Endodermal cell (in vitro differentiated cells): ENCODE measurements at regions not wholly inside any gene's neighbourhood (a gene's known extent, or its start where the extent isn't known, plus 50 kb on each side); places are given as distances from the start of the nearest gene placed in this dataset.
"Not testable (repeated sequence)": the region's sequence is repeated elsewhere in the genome, so short reads cannot be mapped to it uniquely, and the experiment has no call there.

Experiments
- DNase-seq: peaks from one replicate; pipeline ENCODE4 v3.0.0-alpha.2; 2017
- H3K27ac ChIP-seq: 2 replicates; pipeline ENCODE4 v1.5.1; 2013; ENCODE audit warnings: mild to moderate bottlenecking, low read depth, low read length, moderate library complexity
- H3K27me3 ChIP-seq: 2 replicates; pipeline ENCODE4 v1.6.1; 2013; ENCODE audit warnings: mild to moderate bottlenecking, low read length, moderate library complexity; ENCODE audit not compliant: insufficient read depth, control insufficient read depth, poor library complexity, severe bottlenecking
- H3K36me3 ChIP-seq: 2 replicates; pipeline ENCODE4 v1.7.0; 2013; ENCODE audit warnings: mild to moderate bottlenecking, low read length, moderate library complexity; ENCODE audit not compliant: control insufficient read depth, insufficient read depth
- H3K4me1 ChIP-seq: one replicate; pipeline ENCODE4 v1.7.0; 2013; ENCODE audit warnings: low read length; ENCODE audit not compliant: control insufficient read depth, insufficient read depth
- H3K4me3 ChIP-seq: 2 replicates; pipeline ENCODE4 v1.5.1; 2013; ENCODE audit warnings: mild to moderate bottlenecking, low read length, moderate library complexity
- H3K9ac ChIP-seq: 2 replicates; pipeline ENCODE4 v1.6.1; 2013; ENCODE audit warnings: mild to moderate bottlenecking, low read length, moderate library complexity; ENCODE audit not compliant: poor library complexity, severe bottlenecking; ENCODE audit errors: extremely low read depth
- H3K9me3 ChIP-seq: 2 replicates; pipeline ENCODE4 v1.6.1; 2013; ENCODE audit warnings: mild to moderate bottlenecking, low read length, moderate library complexity; ENCODE audit not compliant: control insufficient read depth
- H3K27ac Mint-ChIP-seq: 2 replicates; pipeline ENCODE4 v1.8.0; 2020; ENCODE audit warnings: mixed read lengths
- H3K27me3 Mint-ChIP-seq: 2 replicates; pipeline ENCODE4 v1.8.0; 2021; ENCODE audit warnings: mild to moderate bottlenecking, mixed read lengths; ENCODE audit not compliant: insufficient read depth
- H3K36me3 Mint-ChIP-seq: 2 replicates; pipeline ENCODE4 v1.8.0; 2020; ENCODE audit warnings: low read depth, mixed read lengths
- H3K4me1 Mint-ChIP-seq: 2 replicates; pipeline ENCODE4 v1.8.0; 2020; ENCODE audit warnings: mixed read lengths
- H3K4me3 Mint-ChIP-seq: 2 replicates; pipeline ENCODE4 v1.8.0; 2020; ENCODE audit warnings: mild to moderate bottlenecking, moderate library complexity, mixed read lengths
- H3K9me3 Mint-ChIP-seq: 2 replicates; pipeline ENCODE4 v1.8.0; 2020; ENCODE audit warnings: mild to moderate bottlenecking, mixed read lengths
- WGBS, 2 experiments: methylation state at CpG; one replicate each; pipeline versions ENCODE4 v1.1.5 to v1.1.7; 2013; ENCODE audit warnings: missing lambda C conversion rate in 2 of 2, mixed read lengths in 1 of 2; ENCODE audit not compliant: insufficient coverage in 1 of 2, insufficient read length in 1 of 2; 5-methylcytosine and 5-hydroxymethylcytosine counted together
- TF ChIP-seq, protein P1 (sequence below): fragments of 200-600 bp; sonication (generic); conservative IDR thresholded peaks from 2 replicates; pipeline ENCODE4 v1.5.0; 2021; ENCODE audit warnings: antibody characterized with exemption, mild to moderate bottlenecking

DNA sequence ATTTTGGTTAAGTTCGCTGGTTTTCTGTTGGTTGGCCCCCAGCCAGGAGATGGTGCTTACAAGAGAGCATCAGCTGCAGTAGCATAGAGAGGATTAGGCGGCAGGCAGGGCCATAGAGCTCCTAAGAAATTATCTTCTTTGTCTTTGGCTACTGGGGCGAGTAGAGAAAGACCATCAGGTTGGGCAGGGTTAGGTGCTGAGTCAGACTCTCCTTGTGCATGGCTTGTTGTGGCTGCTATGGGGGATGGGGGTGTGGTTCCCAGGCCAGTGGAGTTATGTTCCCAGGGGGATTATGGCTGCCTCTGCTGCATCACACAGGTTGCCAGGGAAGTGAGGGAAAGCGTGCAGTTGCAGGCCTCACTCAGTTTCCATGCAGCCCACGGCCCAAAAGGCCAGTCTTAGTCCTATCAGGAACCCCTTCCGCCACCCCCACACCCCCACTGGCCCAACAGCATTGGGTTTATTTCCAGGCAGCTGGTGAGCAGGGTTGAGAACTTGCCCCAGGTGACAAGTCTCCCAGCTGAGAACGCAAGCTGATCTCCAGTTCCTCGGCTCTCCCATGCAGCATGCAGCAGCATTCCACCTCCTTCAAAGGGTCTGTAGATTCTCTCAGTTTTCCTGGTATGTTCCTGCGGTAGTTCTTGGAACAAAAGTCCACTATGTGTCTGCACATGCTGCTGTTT lies 243.7 kb downstream of the UTRN start:
- H3K36me3 ChIP-seq: peaks cover 51% of the 10 kb centered on the region
- no peak overlapping the region for H3K4me3 Mint-ChIP-seq
- peaks cover 4% of the 10 kb centered on the region for H3K9me3 ChIP-seq
- peaks cover 53% of the 10 kb centered on the region for H3K36me3 Mint-ChIP-seq
- H3K4me1 Mint-ChIP-seq: peaks cover 17% of the 10 kb centered on the region
- peak overlapping the region; percentile 91 for H3K27ac Mint-ChIP-seq
- TF ChIP-seq, protein P1, sequence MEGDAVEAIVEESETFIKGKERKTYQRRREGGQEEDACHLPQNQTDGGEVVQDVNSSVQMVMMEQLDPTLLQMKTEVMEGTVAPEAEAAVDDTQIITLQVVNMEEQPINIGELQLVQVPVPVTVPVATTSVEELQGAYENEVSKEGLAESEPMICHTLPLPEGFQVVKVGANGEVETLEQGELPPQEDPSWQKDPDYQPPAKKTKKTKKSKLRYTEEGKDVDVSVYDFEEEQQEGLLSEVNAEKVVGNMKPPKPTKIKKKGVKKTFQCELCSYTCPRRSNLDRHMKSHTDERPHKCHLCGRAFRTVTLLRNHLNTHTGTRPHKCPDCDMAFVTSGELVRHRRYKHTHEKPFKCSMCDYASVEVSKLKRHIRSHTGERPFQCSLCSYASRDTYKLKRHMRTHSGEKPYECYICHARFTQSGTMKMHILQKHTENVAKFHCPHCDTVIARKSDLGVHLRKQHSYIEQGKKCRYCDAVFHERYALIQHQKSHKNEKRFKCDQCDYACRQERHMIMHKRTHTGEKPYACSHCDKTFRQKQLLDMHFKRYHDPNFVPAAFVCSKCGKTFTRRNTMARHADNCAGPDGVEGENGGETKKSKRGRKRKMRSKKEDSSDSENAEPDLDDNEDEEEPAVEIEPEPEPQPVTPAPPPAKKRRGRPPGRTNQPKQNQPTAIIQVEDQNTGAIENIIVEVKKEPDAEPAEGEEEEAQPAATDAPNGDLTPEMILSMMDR: no peak
- H3K4me1 ChIP-seq: peaks cover 10% of the 10 kb centered on the region
- H3K9me3 Mint-ChIP-seq: no peaks in the 10 kb centered on the region
- DNase-seq: peak; percentile 81
- H3K27me3 ChIP-seq: no peaks in the 10 kb centered on the region
- H3K27ac ChIP-seq: peak overlapping the region; percentile 3
- WGBS, 2 experiments: 90 to 100% methylated on average over 6 to 9 of the region's 9 CpGs
- H3K27me3 Mint-ChIP-seq: no peaks in the 10 kb centered on the region
- no peak overlapping the region for H3K4me3 ChIP-seq
- H3K9ac ChIP-seq: no peak overlapping the region

GRCh38 chr6:144530118-144530517 lies 245.0 kb downstream of the UTRN start:
- Mint-ChIP-seq H3K27ac (no peak overlapping the region), H3K27me3 (no peaks in the 10 kb centered on the region), H3K36me3 (peaks cover 42% of the 10 kb centered on the region), H3K4me3 (no peak overlapping the region), H3K9me3 (no peaks in the 10 kb centered on the region), H3K4me1 (peaks cover 17% of the 10 kb centered on the region)
- WGBS, 2 experiments: 89 to 100% methylated on average over 1 of the region's 2 CpGs
- H3K27me3 ChIP-seq: no peaks in the 10 kb centered on the region
- no peak overlapping the region for H3K4me3 ChIP-seq
- DNase-seq: no peak
- peaks cover 49% of the 10 kb centered on the region for H3K36me3 ChIP-seq
- H3K9me3 ChIP-seq: peaks cover 4% of the 10 kb centered on the region
- H3K9ac ChIP-seq: no peak overlapping the region
- H3K27ac ChIP-seq: no peak overlapping the region
- H3K4me1 ChIP-seq: peaks cover 10% of the 10 kb centered on the region
- TF ChIP-seq, protein P1: no peak

DNA sequence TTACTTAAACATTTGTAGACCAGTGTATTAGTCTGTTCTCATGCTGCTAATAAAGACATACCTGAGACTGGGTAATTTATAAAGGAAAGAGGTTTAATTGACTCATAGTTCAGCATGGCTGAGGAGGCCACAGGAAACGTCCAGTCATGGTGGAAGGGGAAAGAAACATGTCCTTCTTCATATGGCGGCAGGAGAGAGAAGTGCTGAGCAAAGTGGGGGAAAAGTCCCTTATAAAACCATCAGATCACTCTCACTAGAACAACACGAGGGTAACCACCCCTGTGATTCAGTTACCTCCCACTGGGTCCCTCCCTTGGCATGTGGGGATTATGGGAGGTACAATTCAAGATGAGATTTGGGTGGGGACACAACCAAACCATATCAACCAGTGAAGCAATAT lies 247.1 kb downstream of the UTRN start:
- Mint-ChIP-seq H3K4me1 (peaks cover 17% of the 10 kb centered on the region), H3K36me3 (peaks cover 35% of the 10 kb centered on the region)
- Histone ChIP-seq H3K4me1 (peaks cover 10% of the 10 kb centered on the region), H3K36me3 (peaks cover 34% of the 10 kb centered on the region)
- H3K9me3 ChIP-seq, DNase-seq, H3K27ac Mint-ChIP-seq, H3K4me3 Mint-ChIP-seq, H3K9ac ChIP-seq, H3K27me3 ChIP-seq, H3K27ac ChIP-seq, H3K4me3 ChIP-seq, H3K27me3 Mint-ChIP-seq, H3K9me3 Mint-ChIP-seq: not testable (repeated sequence)
- WGBS, 2 experiments: 67 to 97% methylated on average over 1 to 2 of the region's 3 CpGs

- Mint-ChIP-seq H3K36me3 (peaks cover 29% of the 10 kb centered on the region), H3K27ac (no peak overlapping the region)
- TF ChIP-seq, protein P1: no peak
These were observed 249.0 kb downstream of the UTRN start for GRCh38 chr6:144534180-144534579.

More at GRCh38 chr6:144534180-144534579, 249.0 kb downstream of the UTRN start:
- Histone ChIP-seq H3K4me3 (no peak overlapping the region), H3K9ac (no peak overlapping the region), H3K9me3 (peaks cover 4% of the 10 kb centered on the region), H3K4me1 (no peaks in the 10 kb centered on the region), H3K36me3 (peaks cover 33% of the 10 kb centered on the region), H3K27ac (no peak overlapping the region), H3K27me3 (no peaks in the 10 kb centered on the region)
- no peak overlapping the region for H3K4me3 Mint-ChIP-seq
- no peaks in the 10 kb centered on the region for H3K9me3 Mint-ChIP-seq
- 83 to 90% methylated on average over 2 to 3 of the region's 3 CpGs for WGBS, 2 experiments
- DNase-seq: no peak
- H3K4me1 Mint-ChIP-seq: peaks cover 9% of the 10 kb centered on the region
- H3K27me3 Mint-ChIP-seq: no peaks in the 10 kb centered on the region
